Urinary bladder (tissue), 3 donors: ENCODE measurements at regions not wholly inside any gene's neighbourhood (a gene's known extent, or its start where the extent isn't known, plus 50 kb on each side); places are given as distances from the start of the nearest gene placed in this dataset.
A peak's percentile ranks its signal among the peaks of the same experiment; 100 is the strongest.
"Not testable (repeated sequence)": the region's sequence is repeated elsewhere in the genome, so short reads cannot be mapped to it uniquely, and the experiment has no call there.

Source experiments
- DNase-seq: peaks from one replicate; pipeline ENCODE4 v3.0.0-alpha.2; 2015; ENCODE audit errors: extremely low spot score
- H3K27ac ChIP-seq: one replicate; pipeline ENCODE4 v1.5.1; 2013; ENCODE audit warnings: low read depth, mild to moderate bottlenecking, moderate library complexity
- H3K36me3 ChIP-seq: one replicate; pipeline ENCODE4 v1.6.1; 2013; ENCODE audit warnings: mild to moderate bottlenecking, moderate library complexity; ENCODE audit not compliant: insufficient read depth
- H3K4me1 ChIP-seq: one replicate; pipeline ENCODE4 v1.6.1; 2013; ENCODE audit warnings: mild to moderate bottlenecking, moderate library complexity; ENCODE audit not compliant: insufficient read depth
- H3K4me3 ChIP-seq: one replicate; pipeline ENCODE4 v1.5.1; 2013; ENCODE audit warnings: low read depth, low read length
- WGBS: extraction: QIAGEN DNeasy Blood & Tissue Kit; methylation state at CpG from one replicate; pipeline ENCODE4 v1.1.7; 2013; 5-methylcytosine and 5-hydroxymethylcytosine counted together
- donor health status: healthy with polysubstance abuse.
- donor health status: healthy.

GRCh38 chr14:104402303-104402702 lies 177.3 kb upstream of the C14orf180 start:
- not testable (repeated sequence) for H3K4me1 ChIP-seq, H3K36me3 ChIP-seq, DNase-seq, H3K4me3 ChIP-seq, H3K27ac ChIP-seq
- 97% methylated on average over 4 of the region's 4 CpGs for WGBS

GRCh38 chr14:104403421-104404220 lies 175.9 kb upstream of the C14orf180 start:
- Histone ChIP-seq H3K27ac (no peak overlapping the region), H3K4me1 (no peaks in the 10 kb centered on the region), H3K4me3 (no peak overlapping the region), H3K36me3 (no peaks in the 10 kb centered on the region)
- DNase-seq, result no peak
- 86% methylated on average over 11 of the region's 11 CpGs for WGBS

- H3K27ac ChIP-seq, result no peak overlapping the region
- 87% methylated on average over 7 of the region's 7 CpGs for WGBS
- no peaks in the 10 kb centered on the region for H3K4me1 ChIP-seq
- H3K36me3 ChIP-seq, result no peaks in the 10 kb centered on the region
- no peak overlapping the region for H3K4me3 ChIP-seq
- DNase-seq, result no peak
Measured at GRCh38 chr14:104404922-104405321, 174.6 kb upstream of the C14orf180 start.

DNA sequence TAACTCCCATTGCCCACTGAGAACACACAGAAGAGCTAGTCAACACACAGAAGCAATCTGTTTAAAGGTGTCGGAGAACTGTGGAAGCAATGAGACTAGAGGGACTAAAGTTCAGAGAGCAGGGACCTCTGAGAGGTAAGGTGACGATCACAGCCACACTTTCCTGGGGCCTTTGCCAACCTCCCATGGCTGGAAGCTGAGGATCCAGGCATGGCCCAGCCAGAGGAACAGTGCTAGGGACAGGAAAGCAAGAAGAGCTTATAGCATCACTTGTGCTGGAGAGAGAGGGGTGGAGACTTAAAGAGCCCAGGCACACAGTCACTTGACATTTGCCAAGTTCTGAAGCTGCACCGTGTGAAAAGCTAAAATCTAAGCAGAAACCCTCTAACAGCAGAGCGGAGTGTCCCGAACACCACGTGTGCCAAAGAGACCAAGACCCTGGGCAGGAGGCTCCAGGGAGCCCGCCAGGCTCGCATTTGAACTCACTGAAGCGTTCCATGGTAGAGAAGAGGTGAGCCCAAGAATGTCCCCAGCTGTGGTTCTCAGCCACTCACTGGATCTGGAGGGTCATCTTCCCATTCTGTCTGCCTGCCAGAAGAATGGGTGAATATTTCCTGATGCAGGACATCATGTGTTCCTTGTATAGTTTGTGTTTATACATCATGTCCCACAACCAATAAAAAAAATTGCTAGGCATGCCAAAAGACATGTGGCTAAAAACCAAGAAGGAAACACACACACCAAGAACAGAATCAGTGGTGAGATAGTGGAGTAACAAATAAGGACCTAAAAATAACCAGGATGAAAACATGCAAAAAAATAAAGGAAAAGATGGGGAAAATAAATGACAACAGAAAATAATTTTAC lies 174.0 kb upstream of the C14orf180 start:
- Histone ChIP-seq H3K4me3 (no peak overlapping the region), H3K4me1 (no peaks in the 10 kb centered on the region), H3K36me3 (no peaks in the 10 kb centered on the region), H3K27ac (no peak overlapping the region)
- WGBS, result 77% methylated on average over 9 of the region's 9 CpGs
- no peak for DNase-seq

DNA sequence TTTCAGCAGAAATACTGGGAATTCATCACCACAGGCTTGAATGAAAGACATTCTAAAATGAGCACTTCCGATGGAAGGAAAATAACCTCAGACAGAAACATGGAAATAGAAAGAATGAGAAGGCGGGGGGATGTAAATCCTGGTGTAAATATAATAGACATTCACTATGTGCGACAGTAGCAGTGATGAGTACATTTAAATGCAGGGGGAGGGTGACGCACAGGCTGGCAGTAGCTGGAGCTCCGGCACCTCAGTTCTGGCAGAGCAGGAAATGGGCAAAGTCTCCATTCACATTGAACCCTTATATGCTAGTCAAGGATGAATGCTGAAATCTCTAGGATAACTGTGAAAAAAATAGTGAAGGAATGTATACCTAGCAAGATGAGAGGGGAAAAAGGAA lies 172.7 kb upstream of the C14orf180 start:
- no peak overlapping the region for H3K27ac ChIP-seq
- no peak overlapping the region for H3K4me3 ChIP-seq
- no peak for DNase-seq
- no peaks in the 10 kb centered on the region for H3K36me3 ChIP-seq
- H3K4me1 ChIP-seq, result no peaks in the 10 kb centered on the region
- WGBS, result 70% methylated on average over 5 of the region's 5 CpGs

- 77% methylated on average over 1 of the region's 1 CpG for WGBS
- H3K4me1 ChIP-seq, result no peaks in the 10 kb centered on the region
- DNase-seq, result no peak
- no peak overlapping the region for H3K27ac ChIP-seq
- no peak overlapping the region for H3K4me3 ChIP-seq
- H3K36me3 ChIP-seq, result no peaks in the 10 kb centered on the region
Measured at GRCh38 chr14:104416383-104416782, 163.2 kb upstream of the C14orf180 start.

GRCh38 chr14:104419865-104420505 lies 159.6 kb upstream of the C14orf180 start:
- Histone ChIP-seq H3K27ac (no peak overlapping the region), H3K4me1 (no peaks in the 10 kb centered on the region), H3K36me3 (no peaks in the 10 kb centered on the region), H3K4me3 (no peak overlapping the region)
- WGBS, result 61% methylated on average over 6 of the region's 6 CpGs
- DNase-seq, result no peak

GRCh38 chr14:104420523-104420922 lies 159.0 kb upstream of the C14orf180 start:
- WGBS, result 93% methylated on average over 3 of the region's 3 CpGs
- not testable (repeated sequence) for DNase-seq

GRCh38 chr14:104420990-104421389 lies 158.6 kb upstream of the C14orf180 start:
- WGBS, result 96% methylated on average over 13 of the region's 13 CpGs
- Histone ChIP-seq H3K27ac (no peak overlapping the region), H3K4me1 (no peaks in the 10 kb centered on the region), H3K4me3 (no peak overlapping the region), H3K36me3 (no peaks in the 10 kb centered on the region)
- DNase-seq, result no peak

More at GRCh38 chr14:104420523-104420922, 159.0 kb upstream of the C14orf180 start:
- not testable (repeated sequence) for H3K27ac ChIP-seq, H3K4me3 ChIP-seq, H3K36me3 ChIP-seq, H3K4me1 ChIP-seq

DNA sequence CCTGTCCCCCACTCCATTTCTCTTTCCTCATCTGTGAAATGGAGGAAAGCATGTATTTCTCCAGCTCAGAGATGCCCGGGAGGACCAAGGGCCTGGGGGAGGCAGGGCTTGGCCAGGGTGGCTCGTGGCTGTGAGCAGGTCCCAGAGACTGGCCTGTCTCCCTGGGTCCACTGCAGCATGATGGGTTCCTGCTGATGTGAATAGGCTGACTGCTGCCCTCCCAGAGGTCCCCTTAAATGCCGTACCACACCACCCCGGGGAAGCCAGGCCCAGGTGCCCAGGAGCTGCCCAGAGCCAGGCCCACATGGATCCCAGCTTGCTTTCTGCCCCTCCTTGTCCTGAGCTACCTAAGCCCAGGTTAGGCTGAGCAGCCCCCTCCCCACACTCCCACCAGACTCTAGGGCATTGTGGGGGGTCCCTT lies 158.2 kb upstream of the C14orf180 start:
- Histone ChIP-seq H3K27ac (no peak overlapping the region), H3K36me3 (no peaks in the 10 kb centered on the region), H3K4me3 (no peak overlapping the region), H3K4me1 (no peaks in the 10 kb centered on the region)
- no peak for DNase-seq
- WGBS, result 93% methylated on average over 4 of the region's 4 CpGs

DNA sequence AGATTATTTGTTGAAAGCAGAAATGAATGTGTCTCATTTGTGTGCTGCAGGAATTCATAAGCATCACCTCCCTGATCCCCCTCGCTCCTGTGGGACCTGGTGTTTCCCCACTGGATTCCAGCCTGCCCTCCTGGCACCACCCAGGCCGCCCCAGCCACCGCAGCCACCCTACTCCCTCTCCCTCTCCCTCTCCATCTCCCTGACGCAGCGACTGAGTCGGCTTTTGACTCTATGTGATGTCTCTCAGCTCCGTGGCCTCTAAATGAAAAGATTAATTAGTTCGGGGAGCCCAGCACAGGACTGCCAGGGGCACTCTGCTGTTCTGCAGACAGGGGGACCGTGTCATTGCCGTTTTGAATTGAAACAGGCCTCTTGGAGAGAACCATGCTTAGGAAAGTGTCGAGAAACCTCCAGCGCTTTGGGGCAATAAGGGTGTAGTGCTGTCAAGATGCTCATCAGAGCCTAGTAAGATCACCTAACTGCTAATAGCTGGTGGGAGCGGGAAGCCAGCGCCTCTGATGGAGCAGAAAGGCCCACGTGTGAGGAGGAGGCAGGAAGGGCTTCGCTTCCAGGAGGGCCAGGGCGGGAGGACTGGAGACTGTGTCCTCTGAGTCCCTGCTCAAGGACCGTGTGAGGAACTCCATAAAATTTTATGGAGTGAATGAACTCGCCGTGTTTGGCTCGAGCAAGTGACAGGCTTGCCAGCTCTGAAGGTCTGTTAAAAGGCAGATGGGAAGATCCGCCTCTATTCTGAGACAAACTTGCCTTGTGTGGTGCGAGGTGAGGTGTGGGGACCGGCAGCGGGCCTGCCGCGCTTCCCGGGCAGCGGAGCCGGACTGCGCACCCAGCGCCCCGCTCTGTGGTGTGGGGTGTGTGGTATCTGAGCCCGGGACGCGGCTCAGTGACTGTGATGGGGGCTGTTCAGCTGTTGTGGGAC lies 157.4 kb upstream of the C14orf180 start:
- H3K4me1 ChIP-seq, result no peaks in the 10 kb centered on the region
- peak; percentile 15 for DNase-seq
- 62% methylated on average over 36 of the region's 36 CpGs for WGBS
- H3K4me3 ChIP-seq, result no peak overlapping the region
- H3K36me3 ChIP-seq, result no peaks in the 10 kb centered on the region
- H3K27ac ChIP-seq, result no peak overlapping the region

DNA sequence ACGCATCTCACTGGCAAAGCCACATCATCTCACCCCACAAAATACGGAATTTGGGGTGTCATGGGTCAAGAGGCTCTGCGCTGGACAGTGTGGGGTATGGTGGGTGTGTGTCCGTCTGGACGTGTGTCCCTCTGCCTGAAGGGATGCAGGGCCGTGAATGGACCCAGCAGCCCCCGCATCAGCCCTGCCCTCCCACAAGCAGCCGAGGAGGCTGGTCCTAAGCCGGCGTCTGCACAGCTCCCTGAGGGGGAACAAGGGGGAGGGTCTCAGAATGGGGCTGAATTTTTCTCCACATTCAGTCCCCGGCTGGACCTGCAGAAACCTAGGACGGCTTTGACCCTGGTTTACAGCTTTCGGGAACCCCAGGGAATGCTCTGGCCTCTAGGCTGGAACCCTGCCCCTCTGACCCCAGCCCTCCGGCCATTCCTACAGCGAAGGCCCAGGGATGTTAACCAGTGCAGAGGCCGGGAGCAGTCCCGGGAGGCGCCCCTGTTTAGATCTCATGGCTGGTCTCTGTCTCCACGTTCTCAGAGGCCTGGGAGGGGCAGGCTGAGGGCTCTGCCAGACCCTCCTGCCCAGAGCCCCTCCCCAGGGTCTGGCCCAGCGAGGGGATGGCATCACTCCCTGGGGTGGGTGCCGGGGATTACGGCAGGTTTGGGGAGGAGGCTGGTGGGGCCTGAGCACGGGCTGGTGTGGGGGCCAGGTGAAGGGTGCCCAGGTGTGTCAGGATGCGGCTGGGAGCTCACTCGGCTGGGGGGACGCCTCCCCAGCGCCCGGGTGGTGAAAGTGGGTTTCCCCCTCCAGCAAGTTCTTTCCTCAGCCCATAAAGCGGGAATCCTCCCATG lies 156.5 kb upstream of the C14orf180 start:
- no peaks in the 10 kb centered on the region for H3K4me1 ChIP-seq
- no peak for DNase-seq
- no peak overlapping the region for H3K27ac ChIP-seq
- WGBS, result 83% methylated on average over 29 of the region's 29 CpGs
- H3K36me3 ChIP-seq, result no peaks in the 10 kb centered on the region
- no peak overlapping the region for H3K4me3 ChIP-seq
